Upper lobe of left lung (tissue), 6 donors: ENCODE measurements at regions not wholly inside any gene's neighbourhood (a gene's known extent, or its start where the extent isn't known, plus 50 kb on each side); places are given as distances from the start of the nearest gene placed in this dataset.

Experiments
- ATAC-seq, 2 donors: fragments of 200-7000 bp; cut with Tn5 transposase; one replicate each; pipeline ENCODE4 v1.9.1; 2022; ENCODE audit warnings: mild to moderate bottlenecking in 2 of 2, moderate library complexity in 2 of 2; ENCODE audit not compliant: low FRiP score in 2 of 2
- DNase-seq, 2 donors: peaks; one replicate each; pipeline ENCODE4 v3.0.0-alpha.2; 2019 to 2020
- H3K27ac ChIP-seq, 4 donors: fragments of 200-600 bp; sonication (generic); one replicate each; pipeline ENCODE4 v1.5.1; 2016 to 2019
- H3K27me3 ChIP-seq, 4 donors: fragments of 200-600 bp; sonication (generic); one replicate each; pipeline ENCODE4 v1.5.1; 2017 to 2019
- H3K36me3 ChIP-seq, 4 donors: fragments of 200-600 bp; sonication (generic); one replicate each; pipeline ENCODE4 v1.5.1; 2016 to 2019
- H3K4me1 ChIP-seq, 4 donors: fragments of 200-600 bp; sonication (generic); one replicate each; pipeline ENCODE4 v1.5.1; 2018 to 2019
- H3K4me3 ChIP-seq, 4 donors: fragments of 200-600 bp; sonication (generic); one replicate each; pipeline ENCODE4 v1.5.1; 2017 to 2019; ENCODE audit warnings: mild to moderate bottlenecking in 2 of 4, moderate library complexity in 1 of 4
- H3K9me3 ChIP-seq, 4 donors: fragments of 200-600 bp; sonication (generic); one replicate each; pipeline ENCODE4 v1.5.1; 2018 to 2019
- CTCF ChIP-seq, 6 experiments: fragments of 450-650 bp in 4 of 6; fragments of 200-600 bp in 2 of 6; sonication (generic) in 2 of 6; IDR thresholded peaks; one replicate each; pipeline ENCODE4 v1.5.1; 2016 to 2019; ENCODE audit warnings: antibody characterized with exemption in 6 of 6
- EP300 ChIP-seq, 4 donors: sonication (generic); formaldehyde crosslinking; IDR thresholded peaks; one replicate each; pipeline ENCODE4 v1.5.1; 2017; ENCODE audit warnings: antibody characterized with exemption in 4 of 4, control low read depth in 2 of 4
- POLR2A ChIP-seq, 4 donors: fragments of 450-650 bp; IDR thresholded peaks; one replicate each; pipeline ENCODE4 v1.5.1; 2016 to 2017; ENCODE audit warnings: antibody characterized with exemption in 4 of 4, mild to moderate bottlenecking in 2 of 4
- POLR2AphosphoS5 ChIP-seq, 2 donors: sonication (generic); formaldehyde crosslinking; IDR thresholded peaks; one replicate each; pipeline ENCODE4 v1.5.1; 2017; ENCODE audit warnings: antibody characterized with exemption in 2 of 2
- WGBS, 2 donors: methylation state at CpG; one replicate each; pipeline ENCODE4 v1.1.5; 2017 to 2018; 5-methylcytosine and 5-hydroxymethylcytosine counted together
- donor health status: DM: no; HTN: no; CAD: no; lungs with moderate emphysema.
- donor health status: DM: no; HTN: yes; CAD: no; lungs with severe emphysema.

DNA sequence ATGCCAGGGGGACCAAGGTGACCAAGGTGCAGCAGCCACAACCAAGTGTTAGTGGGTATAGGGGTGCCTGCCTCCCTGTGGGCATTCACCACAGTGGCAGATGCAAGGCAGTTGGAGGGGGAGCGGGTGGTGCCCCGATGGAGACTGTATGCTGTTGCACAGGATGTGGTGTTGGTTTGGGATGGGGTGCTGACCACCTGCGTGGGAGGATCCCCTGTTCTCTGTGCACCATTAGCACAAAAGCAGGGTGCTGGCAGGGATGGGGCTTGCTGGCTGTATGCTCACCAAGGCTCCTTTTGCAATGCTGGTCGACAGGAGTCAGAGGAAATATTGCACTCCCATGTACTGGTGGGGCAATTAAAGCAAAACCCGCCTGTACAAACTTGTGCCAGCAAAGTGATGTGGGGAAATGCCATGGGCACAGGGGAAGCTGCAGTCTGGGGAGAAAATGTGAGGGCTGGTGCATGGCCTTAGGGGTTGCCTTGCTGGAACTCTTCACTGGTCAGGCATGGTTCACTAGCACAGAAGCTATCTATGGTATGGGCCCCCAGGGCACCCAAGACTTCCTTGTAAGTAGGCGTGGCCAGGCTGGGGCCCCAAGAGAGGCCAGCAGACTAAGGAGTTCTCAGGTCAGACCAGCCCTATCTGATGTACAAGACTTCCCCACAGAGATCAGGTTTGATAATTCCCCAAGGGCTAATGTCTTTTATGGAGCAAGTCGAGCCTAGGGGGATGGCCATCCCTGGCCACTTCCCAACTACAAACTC lies 51.9 kb upstream of the GNAT3 start:
- no peaks in the 10 kb centered on the region for H3K36me3 ChIP-seq
- TF ChIP-seq POLR2AphosphoS5 (IDR thresholded peaks at IDR 0.05) (no peak), CTCF (IDR thresholded peaks at IDR 0.05) (no peak), POLR2A (IDR thresholded peaks at IDR 0.05) (no peak), EP300 (IDR thresholded peaks at IDR 0.05) (no peak)
- 80 to 83% methylated on average over 3 to 7 of the region's 7 CpGs for WGBS, 2 donors
- H3K9me3 ChIP-seq, result peaks cover 0 to 12% (median 4%) of the 10 kb centered on the region in 4 donors
- H3K27me3 ChIP-seq, result no peaks in the 10 kb centered on the region
- ATAC-seq (peak; percentile 32 to 51), DNase-seq (peak in 1 of 2 donors; percentile 17)
- H3K27ac ChIP-seq, result no peak overlapping the region
- no peak overlapping the region for H3K4me3 ChIP-seq
- H3K4me1 ChIP-seq, result no peaks in the 10 kb centered on the region

GRCh38 chr7:80565554-80565953 lies 53.7 kb upstream of the GNAT3 start:
- no peaks in the 10 kb centered on the region for H3K36me3 ChIP-seq
- no peak overlapping the region for H3K27ac ChIP-seq
- TF ChIP-seq EP300 (IDR thresholded peaks at IDR 0.05) (no peak), POLR2AphosphoS5 (IDR thresholded peaks at IDR 0.05) (no peak), POLR2A (IDR thresholded peaks at IDR 0.05) (no peak), CTCF (IDR thresholded peaks at IDR 0.05) (no peak)
- ATAC-seq (no peak), DNase-seq (no peak)
- WGBS, 2 donors, result 80 to 100% methylated on average over 2 of the region's 3 CpGs
- H3K4me1 ChIP-seq, result no peaks in the 10 kb centered on the region
- H3K4me3 ChIP-seq, result no peak overlapping the region
- no peaks in the 10 kb centered on the region for H3K27me3 ChIP-seq
- H3K9me3 ChIP-seq, result peaks cover 0 to 9% (median 4%) of the 10 kb centered on the region in 4 donors

GRCh38 chr7:80581486-80582260 lies 56.8 kb upstream of the CD36 start:
- TF ChIP-seq EP300 (IDR thresholded peaks at IDR 0.05), result no peak
- no peak overlapping the region for H3K4me3 ChIP-seq
- no peaks in the 10 kb centered on the region for H3K36me3 ChIP-seq
- peaks cover 0 to 7% (median 0%) of the 10 kb centered on the region in 4 donors for H3K4me1 ChIP-seq
- no peaks in the 10 kb centered on the region for H3K27me3 ChIP-seq
- no peak overlapping the region for H3K27ac ChIP-seq
- DNase-seq, result no peak
- no peaks in the 10 kb centered on the region for H3K9me3 ChIP-seq
- 86 to 89% methylated on average over 4 of the region's 4 CpGs for WGBS, 2 donors
- ATAC-seq, result no peak

GRCh38 chr7:80583901-80584300 lies 54.5 kb upstream of the CD36 start:
- H3K36me3 ChIP-seq, result no peaks in the 10 kb centered on the region
- H3K27me3 ChIP-seq, result no peaks in the 10 kb centered on the region
- H3K9me3 ChIP-seq, result no peaks in the 10 kb centered on the region
- no peak overlapping the region for H3K27ac ChIP-seq
- no peak for TF ChIP-seq POLR2AphosphoS5 (IDR thresholded peaks at IDR 0.05)
- TF ChIP-seq POLR2A (IDR thresholded peaks at IDR 0.05), result no peak
- no peak for TF ChIP-seq CTCF (IDR thresholded peaks at IDR 0.05)
- TF ChIP-seq EP300 (IDR thresholded peaks at IDR 0.05), result no peak
- ATAC-seq, result no peak
- H3K4me3 ChIP-seq, result no peak overlapping the region
- WGBS, 2 donors, result 71 to 83% methylated on average over 2 of the region's 2 CpGs
- peaks cover 0 to 7% (median 0%) of the 10 kb centered on the region in 4 donors for H3K4me1 ChIP-seq
- DNase-seq, result no peak

- H3K9me3 ChIP-seq, result no peaks in the 10 kb centered on the region
- H3K27me3 ChIP-seq, result no peaks in the 10 kb centered on the region
- no peak overlapping the region for H3K27ac ChIP-seq
- TF ChIP-seq EP300 (IDR thresholded peaks at IDR 0.05), result peak in 1 of 4 donors; percentile 71
- no peak for TF ChIP-seq POLR2A (IDR thresholded peaks at IDR 0.05)
- peak in 1 of 2 donors; percentile 49 for TF ChIP-seq POLR2AphosphoS5 (IDR thresholded peaks at IDR 0.05)
- ATAC-seq (peak in 1 of 2 donors; percentile 52), DNase-seq (peak in 1 of 2 donors; percentile 64)
- H3K36me3 ChIP-seq, result no peaks in the 10 kb centered on the region
- H3K4me1 ChIP-seq, result peaks cover 0 to 7% (median 0%) of the 10 kb centered on the region in 4 donors
- no peak overlapping the region for H3K4me3 ChIP-seq
These were observed 53.7 kb upstream of the CD36 start for GRCh38 chr7:80584778-80585177.
